Epithelial cell of esophagus (primary cell): ENCODE measurements at regions not wholly inside any gene's neighbourhood (a gene's known extent, or its start where the extent isn't known, plus 50 kb on each side); places are given as distances from the start of the nearest gene placed in this dataset.
"Not testable (repeated sequence)": the region's sequence is repeated elsewhere in the genome, so short reads cannot be mapped to it uniquely, and the experiment has no call there.

ENCODE experiments used
- DNase-seq: peaks from one replicate; pipeline ENCODE4 v3.0.0; 2010; ENCODE audit warnings: low read depth
- H3K4me3 ChIP-seq: 2 replicates; pipeline ENCODE4 v1.5.1; 2011; ENCODE audit warnings: mild to moderate bottlenecking, low read length, control low read depth
- CTCF ChIP-seq: IDR thresholded peaks from 2 replicates; pipeline ENCODE4 v1.5.1; 2011; ENCODE audit warnings: low read depth, mild to moderate bottlenecking, low read length, control low read depth, inconsistent platforms; ENCODE audit not compliant: insufficient read depth; ENCODE audit errors: missing control alignments

- no peak overlapping the region for H3K4me3 ChIP-seq
- TF ChIP-seq CTCF = no peak
- DNase-seq = no peak
These were observed 399.3 kb upstream of the TRPC7 start for GRCh38 chr5:136764601-136765000.

- no peak overlapping the region for H3K4me3 ChIP-seq
- no peak for TF ChIP-seq CTCF
- DNase-seq = no peak
These were observed 398.2 kb upstream of the TRPC7 start for GRCh38 chr5:136763548-136763947.

- TF ChIP-seq CTCF = no peak
- no peak for DNase-seq
These were observed 388.9 kb upstream of the TRPC7 start for GRCh38 chr5:136754216-136754615.

GRCh38 chr5:136750224-136750862, 385.0 kb upstream of the TRPC7 start:
- H3K4me3 ChIP-seq = no peak overlapping the region
- TF ChIP-seq CTCF = no peak
- DNase-seq = no peak

More at GRCh38 chr5:136754216-136754615, 388.9 kb upstream of the TRPC7 start:
- H3K4me3 ChIP-seq = no peak overlapping the region

- no peak overlapping the region for H3K4me3 ChIP-seq
- TF ChIP-seq CTCF = no peak
- no peak for DNase-seq
These were observed 383.7 kb upstream of the TRPC7 start for GRCh38 chr5:136749016-136749415.

GRCh38 chr5:136743052-136743451, 377.7 kb upstream of the TRPC7 start:
- H3K4me3 ChIP-seq = no peak overlapping the region
- no peak for DNase-seq
- no peak for TF ChIP-seq CTCF

- no peak overlapping the region for H3K4me3 ChIP-seq
- TF ChIP-seq CTCF = no peak
- DNase-seq = no peak
These were observed 374.9 kb upstream of the TRPC7 start for GRCh38 chr5:136740228-136740627.

- DNase-seq, H3K4me3 ChIP-seq: not testable (repeated sequence)
These were observed 373.9 kb upstream of the TRPC7 start for GRCh38 chr5:136739271-136739670.
